Left cardiac atrium (tissue), 4 donors: ENCODE measurements at regions not wholly inside any gene's neighbourhood (a gene's known extent, or its start where the extent isn't known, plus 50 kb on each side); places are given as distances from the start of the nearest gene placed in this dataset.
"Not testable (repeated sequence)": the region's sequence is repeated elsewhere in the genome, so short reads cannot be mapped to it uniquely, and the experiment has no call there.

Experiments used
- ATAC-seq, 2 donors: fragments of 200-7000 bp; cut with Tn5 transposase; one replicate each; pipeline ENCODE4 v1.9.1; 2020; ENCODE audit warnings: mild to moderate bottlenecking in 2 of 2, moderate library complexity in 2 of 2
- DNase-seq: peaks from one replicate; pipeline ENCODE4 v3.0.0-alpha.2; 2020
- intact Hi-C, 2 donors: fragments of 100-400 bp; cut with DNase I; formaldehyde crosslinking; loops; one replicate each; pipeline versions ENCODE4 v1.14.1 to v1.15.1; 2022 to 2023
- donor health status: DM: no; HTN: yes; CAD: no.
- donor health status: DM: no; HTN: yes; CAD: no; lungs with severe emphysema.
- donor health status: DM: yes; HTN: yes; CAD: no.
- donor health status: Dilated cardiomyopathy.

DNA sequence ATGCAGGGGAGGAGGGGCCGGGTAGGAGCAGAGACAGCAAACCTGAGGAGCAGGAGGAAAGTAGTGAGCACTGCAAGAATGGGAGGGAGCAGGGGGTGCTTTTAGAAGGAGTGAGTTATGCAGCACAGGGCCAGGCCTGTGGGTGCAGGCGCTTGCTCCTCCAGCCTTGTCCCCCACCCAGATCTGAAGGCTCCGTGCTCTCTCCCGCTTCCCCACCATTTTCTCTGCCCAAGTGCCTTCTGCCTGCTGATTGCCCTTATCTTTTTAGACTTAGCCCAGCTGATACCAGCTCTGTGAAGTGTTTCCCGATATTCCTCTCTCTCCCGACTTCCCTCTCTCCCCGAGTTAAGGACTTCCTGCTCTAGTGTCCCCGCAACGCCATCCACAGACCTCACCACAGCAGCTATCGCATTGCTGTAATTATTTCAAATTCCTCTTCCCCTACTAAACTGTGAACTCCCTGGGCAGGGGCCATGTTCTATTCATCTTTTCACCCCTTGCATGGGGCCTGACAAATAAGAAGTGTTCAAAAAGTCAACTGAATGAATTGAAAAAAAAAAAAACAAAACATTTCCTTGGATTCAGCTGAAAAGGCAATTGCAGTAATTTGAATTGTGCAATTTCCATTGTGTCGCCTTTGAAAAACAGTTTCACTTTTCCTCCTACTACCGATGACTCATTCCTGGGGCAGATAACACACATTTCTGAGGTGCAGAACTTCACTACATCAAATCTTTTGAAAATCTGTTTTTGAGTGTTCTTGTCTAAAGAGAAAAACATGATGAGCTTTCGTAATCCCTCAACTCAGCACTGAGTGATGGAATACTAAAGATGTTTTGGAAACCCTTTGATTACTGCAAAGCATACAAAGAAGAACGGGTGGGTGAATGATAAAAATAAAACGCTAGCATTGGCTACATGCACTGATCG is 69.7 kb upstream of the BMAL1 start:
- peak; percentile 42 for DNase-seq
- ATAC-seq: peak; percentile 68 to 75
- intact Hi-C loops: no loop called here

DNA sequence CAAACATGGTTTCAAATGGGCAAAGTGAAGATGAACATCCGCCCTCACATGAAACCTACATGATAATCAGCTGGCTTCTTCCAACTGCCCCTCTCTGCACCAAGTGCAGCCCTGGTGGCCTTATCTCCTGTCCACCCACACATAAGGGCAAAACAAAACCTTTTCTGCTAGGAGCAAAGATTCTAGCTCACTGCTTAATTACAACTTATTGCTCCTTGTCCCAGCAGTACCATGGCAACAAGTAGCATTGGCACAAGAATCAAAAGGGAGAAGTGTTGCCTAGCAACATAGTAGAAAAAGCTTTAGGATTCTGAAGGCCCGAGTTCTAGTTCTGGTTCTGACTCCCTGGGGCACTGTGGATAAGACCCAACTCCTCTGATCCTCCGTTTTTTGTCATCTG is 68.7 kb upstream of the BMAL1 start:
- ATAC-seq (no peak), DNase-seq (no peak)
- intact Hi-C loops: no loop called here

DNA sequence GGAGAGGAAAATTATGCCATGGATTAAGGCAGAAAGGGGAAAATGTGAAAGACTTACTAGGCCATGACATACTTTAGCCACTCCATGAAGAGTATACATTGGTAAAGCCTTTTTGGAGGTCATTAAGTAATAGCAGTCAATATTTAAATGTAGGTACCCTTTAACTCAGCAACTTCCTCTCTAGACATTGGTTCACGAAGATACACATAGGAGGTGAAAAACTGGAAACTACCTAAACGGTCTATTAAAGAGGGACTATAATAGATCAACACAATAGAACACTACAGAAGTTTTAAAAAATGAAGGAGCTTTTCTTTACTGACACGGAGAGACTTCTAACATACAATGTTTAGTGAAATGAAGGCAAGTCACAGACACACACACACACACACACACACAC is 68.2 kb upstream of the BMAL1 start:
- intact Hi-C loops: no loop called here
- DNase-seq (no peak), ATAC-seq (no peak)

DNA sequence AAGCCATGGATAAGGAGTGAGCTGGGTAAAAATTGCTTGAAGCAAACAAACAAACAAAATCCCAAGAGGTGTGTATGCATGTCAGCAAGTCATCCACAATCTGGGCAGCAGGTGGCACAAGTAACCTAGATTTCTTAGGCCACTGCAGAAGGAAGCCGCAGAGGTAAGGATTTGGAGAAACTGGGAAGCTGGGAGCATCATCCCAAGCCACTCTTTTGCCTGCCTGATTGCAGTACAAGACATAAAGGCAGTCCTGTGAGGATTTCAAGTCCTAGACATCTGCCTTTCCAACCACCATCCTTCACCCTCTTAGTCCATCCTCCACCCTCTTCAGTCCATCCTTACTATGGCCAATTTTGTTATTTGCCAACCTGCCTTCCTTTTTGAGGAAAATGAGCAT is 67.2 kb upstream of the BMAL1 start:
- intact Hi-C loops: loop anchor here (1.0 to 5.0 kb wide), 2 partner anchors 132 to 134 kb away; no protein-coding TSS in a partner anchor
- DNase-seq (peak; percentile 44), ATAC-seq (peak; percentile 58 to 60)

DNA sequence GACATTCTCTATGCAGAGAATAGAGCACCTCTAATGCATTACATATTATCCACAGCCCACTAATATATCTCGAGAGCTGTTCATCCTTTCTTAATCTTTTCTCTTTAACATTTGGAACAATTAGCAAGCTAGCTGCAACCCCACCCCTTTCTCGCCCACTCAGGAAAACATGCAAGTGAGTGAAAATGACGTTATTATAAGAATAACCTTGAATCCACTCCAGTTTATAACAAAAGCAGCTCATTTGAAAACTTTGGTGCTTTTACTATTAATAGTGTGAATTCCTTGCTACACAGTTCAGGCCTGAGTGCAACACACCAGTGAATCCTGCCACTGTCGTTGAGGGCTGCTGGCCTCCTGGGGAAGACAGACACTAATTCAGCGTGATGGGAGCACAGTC is 63.3 kb upstream of the BMAL1 start:
- intact Hi-C loops: loop anchor here in 1 of 2 donors (5.0 kb wide), 1 partner anchor 128 kb away; no protein-coding TSS in a partner anchor
- DNase-seq: no peak
- ATAC-seq: no peak

DNA sequence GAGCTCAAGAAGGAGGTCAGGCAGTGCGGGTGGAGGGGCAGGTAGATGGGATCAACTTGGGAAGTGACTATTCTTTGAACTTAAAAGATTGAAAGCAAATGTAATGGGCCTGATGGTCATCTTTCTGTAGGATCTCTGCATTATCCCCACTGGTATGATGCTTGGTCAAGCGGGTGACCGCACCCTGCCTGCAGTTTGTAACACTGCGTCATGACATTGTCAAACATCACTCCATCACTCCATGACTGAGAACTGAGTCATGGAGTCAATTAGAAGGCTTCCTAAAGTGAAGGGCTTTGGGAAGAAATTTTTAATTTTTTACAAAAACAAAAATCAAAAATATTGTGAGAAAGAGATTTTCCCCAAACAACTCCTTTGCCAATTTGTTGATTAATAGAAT is 62.4 kb upstream of the BMAL1 start:
- intact Hi-C loops: no loop called here
- ATAC-seq (no peak), DNase-seq (no peak)

DNA sequence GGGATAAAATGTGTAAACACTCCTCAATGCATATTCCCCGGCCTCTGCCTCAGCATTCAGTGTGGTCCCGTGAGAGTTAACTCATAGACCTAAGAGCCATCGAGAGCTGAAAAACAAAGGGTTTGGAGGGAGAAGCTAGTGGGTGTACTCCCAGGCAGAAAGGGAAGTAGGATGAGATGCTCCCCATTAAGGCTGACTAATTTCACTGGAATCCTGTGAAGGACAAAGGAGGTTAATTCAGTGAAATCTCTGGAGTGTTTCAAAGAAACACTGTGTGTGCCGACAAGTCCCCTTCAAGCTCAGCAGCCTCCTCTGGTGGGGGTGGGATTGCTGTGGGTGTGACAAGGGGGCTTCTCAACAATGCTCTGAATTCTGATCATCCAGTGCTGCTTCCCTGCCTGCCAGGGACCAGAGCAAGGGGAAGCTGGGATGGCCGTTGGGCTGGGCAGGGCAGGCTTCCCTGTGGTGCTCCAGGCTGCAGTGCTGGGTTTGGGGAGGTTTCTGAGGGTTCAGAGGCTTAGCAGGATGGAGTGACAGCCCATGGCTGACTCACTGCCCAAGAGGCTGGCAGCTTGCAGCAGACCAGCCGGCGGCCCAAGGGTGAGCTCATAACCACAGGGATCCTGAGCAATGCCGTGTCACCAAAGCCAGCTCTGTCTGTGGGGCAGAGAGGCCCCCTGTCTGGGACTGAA is 61.4 kb upstream of the BMAL1 start:
- DNase-seq (peak; percentile 34), ATAC-seq (peak in 1 of 2 donors; percentile 91)
- intact Hi-C loops: no loop called here

DNA sequence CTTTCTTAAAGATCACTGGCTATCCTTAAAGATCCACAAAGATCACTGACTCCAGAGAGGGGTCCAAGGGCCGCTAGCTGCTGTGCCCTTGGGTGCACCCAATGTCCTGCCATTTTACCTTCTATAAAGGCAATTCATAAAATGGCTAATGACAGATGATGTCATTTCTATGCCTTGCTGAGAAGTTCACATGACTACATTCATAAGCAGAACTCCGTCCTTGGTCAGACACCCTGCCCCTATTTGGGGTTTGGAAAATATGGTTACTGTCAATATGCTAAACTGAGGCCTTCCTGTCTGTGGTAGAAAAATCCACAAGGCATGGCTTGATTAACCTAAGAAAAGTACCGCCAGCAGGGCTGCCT is 60.9 kb upstream of the BMAL1 start:
- ATAC-seq (no peak), DNase-seq (no peak)
- intact Hi-C loops: no loop called here

DNA sequence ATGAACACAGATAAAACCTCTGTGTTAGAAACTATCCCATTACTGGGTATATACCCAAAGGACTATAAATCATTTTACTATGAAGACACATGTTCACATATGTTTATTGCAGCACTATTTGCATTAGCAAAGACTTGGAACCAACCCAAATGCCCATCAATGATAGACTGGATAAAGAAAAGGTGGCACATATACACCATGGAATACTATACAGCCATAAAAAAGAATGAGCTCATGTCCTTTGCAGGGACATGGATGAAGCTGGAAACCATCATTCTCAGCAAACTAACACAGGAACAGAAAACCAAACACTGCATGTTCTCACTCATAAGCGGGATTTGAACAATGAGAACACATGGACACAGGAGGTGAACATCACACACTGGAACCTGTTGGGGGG is 58.9 kb upstream of the BMAL1 start:
- DNase-seq, ATAC-seq, intact Hi-C loops: not testable (repeated sequence)

DNA sequence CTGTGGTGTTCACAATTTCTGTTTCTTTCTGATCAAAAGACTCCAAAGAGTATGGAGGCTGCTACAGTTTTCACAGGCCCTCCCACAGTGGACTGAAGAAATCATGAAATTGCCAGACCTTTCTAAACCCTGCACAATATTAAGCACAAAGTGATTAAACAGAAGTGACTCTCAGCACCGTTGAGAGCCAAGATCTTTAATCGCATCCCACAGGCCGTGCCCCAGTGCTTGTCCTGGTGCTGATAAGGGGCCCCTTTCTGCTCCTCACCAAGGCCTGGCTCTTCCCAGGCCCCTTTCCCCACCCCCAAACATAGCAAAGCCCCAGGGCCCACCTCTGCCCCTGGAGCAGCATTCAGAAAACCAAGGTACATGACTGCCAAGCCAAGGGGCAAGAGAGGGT is 57.4 kb upstream of the BMAL1 start:
- ATAC-seq (no peak), DNase-seq (no peak)
- intact Hi-C loops: no loop called here

DNA sequence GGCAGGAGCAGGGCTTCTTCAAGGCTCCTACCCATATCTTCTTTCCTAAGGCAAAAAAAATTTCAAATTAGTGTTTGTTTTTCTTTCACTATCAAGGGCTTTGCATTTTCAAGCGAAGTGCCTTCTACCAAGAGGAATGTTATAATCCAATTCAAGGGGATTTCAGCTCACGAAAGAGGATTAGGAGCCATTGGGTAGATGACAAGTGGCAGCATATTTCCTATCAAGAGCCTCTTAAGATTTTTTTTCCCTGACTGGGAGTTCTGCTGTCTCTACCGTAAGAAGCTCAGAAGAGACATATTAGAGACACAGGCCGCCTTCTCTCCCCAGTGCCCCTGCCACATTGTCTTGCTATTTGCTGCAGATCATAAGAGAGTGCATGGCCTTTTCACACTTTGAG is 55.9 kb upstream of the BMAL1 start:
- no peak for ATAC-seq
- intact Hi-C loops: no loop called here
- no peak for DNase-seq

DNA sequence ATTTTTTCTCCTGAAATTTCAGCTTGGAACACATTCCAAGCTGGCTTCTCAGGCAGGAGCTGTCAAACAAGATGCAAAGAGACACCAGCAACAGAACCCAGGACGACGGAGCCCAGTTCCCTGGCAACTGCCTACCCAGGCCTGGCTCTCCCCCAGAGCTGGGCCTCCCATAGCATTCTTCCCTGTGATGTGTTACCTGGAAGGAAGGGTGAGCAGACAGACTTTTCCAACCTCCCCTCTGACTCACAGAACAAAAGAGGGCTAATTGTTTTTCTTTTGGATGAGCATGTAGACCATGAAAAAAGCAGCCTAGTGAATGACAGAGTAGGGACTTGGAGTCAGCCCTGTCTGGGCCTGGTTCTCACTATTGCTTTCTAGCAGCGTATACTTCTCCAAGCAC is 55.3 kb upstream of the BMAL1 start:
- ATAC-seq (no peak), DNase-seq (no peak)
- intact Hi-C loops: no loop called here

DNA sequence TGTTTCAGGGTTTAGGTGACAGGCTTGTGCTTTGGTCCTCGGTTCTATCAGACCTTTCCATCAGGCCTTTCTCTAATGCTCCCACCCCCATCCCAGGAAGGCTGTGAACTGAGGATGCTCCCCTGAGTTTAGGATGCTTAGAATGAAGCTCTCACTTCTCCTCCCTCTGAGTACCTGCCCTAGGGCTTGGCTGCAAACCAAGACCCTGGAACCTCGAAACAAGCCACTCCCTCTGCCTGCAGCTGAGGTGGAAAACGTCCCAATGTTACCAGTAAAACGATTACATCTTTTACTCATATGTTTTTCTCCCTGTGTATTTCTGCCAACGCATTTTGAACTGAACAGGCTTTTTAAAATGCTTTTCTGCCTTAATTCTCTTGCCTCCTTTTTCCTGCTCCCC is 54.5 kb upstream of the BMAL1 start:
- ATAC-seq: no peak
- intact Hi-C loops: no loop called here
- DNase-seq: no peak

DNA sequence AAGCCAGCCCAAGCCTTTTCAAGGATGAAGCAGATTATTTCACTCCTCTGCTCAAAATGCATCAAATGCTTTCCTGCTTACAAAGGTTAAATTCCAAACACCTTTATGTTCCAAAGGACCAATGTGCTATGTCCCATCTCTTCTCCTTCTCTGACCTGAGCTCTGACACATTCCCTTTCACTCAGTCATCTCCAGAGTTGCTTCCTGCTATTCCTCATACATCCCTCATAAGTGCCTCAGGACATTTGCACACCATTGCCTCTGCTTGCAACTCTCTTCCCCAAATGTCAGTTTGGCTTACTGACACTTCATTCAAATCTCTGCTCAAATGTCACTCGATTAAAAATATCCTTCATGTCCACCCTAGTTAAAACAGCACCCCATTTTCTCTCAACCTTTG is 53.3 kb upstream of the BMAL1 start:
- DNase-seq (no peak), ATAC-seq (no peak)
- intact Hi-C loops: no loop called here

DNA sequence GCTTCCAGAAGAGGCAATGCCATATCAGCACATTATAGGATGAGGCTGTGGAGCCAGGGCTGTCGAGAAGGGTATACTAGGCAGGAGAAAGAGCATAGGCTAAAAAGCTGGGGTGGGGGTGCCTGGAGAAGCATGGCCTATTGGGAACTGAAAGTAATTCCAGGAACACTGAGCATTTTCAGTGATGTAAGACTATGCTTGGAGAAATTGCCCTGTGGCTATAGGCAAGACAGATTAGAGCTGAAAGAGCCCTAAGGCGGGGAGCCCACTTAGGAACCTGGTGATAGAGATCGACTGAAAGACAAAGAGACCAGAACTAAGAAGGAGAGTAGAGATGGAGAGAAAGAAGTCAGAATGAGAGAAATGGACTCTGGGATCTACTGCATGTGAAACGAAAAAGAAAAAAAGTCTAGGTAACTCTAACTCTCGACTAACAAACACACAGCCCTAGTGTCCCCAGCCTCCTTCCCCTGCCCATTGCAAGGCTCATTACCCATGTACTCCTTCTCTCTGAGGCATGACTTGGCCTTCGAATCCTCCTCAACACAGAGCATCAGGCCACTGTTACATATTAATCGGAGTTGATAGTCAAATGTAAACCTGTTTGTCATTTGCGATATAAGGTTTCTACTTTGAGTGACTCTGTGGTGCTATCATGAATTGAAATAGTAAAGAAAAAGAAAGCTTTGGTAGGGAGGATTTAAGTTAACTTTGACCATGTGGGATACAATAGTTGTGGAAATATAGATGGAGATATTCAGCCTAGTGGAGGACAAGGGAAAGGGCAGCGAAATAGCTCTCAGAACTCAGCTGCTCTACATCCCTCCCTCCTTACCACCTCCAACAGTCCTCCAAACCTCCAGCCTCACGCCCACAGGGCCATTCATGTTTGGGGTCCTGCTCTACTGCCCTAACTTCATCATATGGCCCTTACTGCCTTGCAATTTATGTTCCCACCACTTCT is 52.3 kb upstream of the BMAL1 start:
- intact Hi-C loops: no loop called here
- DNase-seq (no peak), ATAC-seq (no peak)

DNA sequence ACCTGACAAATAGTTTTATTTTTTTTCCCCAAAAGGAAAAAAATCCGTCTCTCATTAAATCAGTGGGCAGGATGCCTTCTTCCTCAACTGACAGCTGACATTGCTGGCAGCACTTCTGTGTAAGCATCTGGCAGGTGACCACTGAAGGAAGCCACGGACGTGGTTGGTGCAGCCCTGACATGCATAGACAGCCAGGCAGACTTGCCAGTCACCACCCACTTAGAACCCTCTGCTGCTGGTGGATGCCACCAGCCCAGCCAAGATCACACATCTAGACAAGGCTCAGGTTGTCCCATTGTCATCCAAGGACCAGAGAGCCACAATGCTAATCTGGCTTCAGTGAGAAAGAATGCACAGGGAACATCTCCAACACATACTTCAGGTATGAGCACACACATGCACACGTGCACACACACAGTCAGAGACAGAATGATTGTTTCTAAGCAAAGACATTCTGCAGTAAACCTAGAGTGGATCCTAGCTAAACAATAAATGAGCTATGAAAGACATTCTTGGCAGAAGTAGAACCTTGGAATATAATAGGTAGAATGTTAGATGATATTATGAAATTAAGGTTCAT is 49.8 kb upstream of the BMAL1 start:
- intact Hi-C loops: no loop called here
- DNase-seq (no peak), ATAC-seq (no peak)
